GM12891 (cell line): ENCODE measurements at regions not wholly inside any gene's neighbourhood (a gene's known extent, or its start where the extent isn't known, plus 50 kb on each side); places are given as distances from the start of the nearest gene placed in this dataset.

Experiments
- DNase-seq: peaks from one replicate; pipeline ENCODE4 v3.0.0; 2011; ENCODE audit warnings: low spot score; ENCODE audit not compliant: insufficient read length
- FAIRE-seq: peaks from 2 replicates; lab custom pipeline; 2011; peaks lifted over from hg19 to GRCh38; lab: Jason Lieb, UNC
- PAX5 ChIP-seq: IDR thresholded peaks from 2 replicates; pipeline ENCODE4 v1.6.1; 2011; ENCODE audit warnings: low read length, moderate library complexity, mild to moderate bottlenecking; ENCODE audit not compliant: insufficient read depth, severe bottlenecking
- POLR2A ChIP-seq: IDR thresholded peaks from 2 replicates; pipeline ENCODE4 v1.6.1; 2011; ENCODE audit warnings: low read depth, low read length, control low read depth
- POLR2AphosphoS5 ChIP-seq: IDR thresholded peaks from 2 replicates; pipeline ENCODE4 v1.6.1; 2011; ENCODE audit warnings: low read depth, low read length, control low read depth
- POU2F2 ChIP-seq: IDR thresholded peaks from 2 replicates; pipeline ENCODE4 v1.6.1; 2011; ENCODE audit warnings: low read depth, mild to moderate bottlenecking, control low read depth, low read length, moderate library complexity
- SPI1 ChIP-seq: IDR thresholded peaks from 2 replicates; pipeline ENCODE4 v1.6.1; 2011; ENCODE audit warnings: low read depth, low read length, control low read depth
- TAF1 ChIP-seq: IDR thresholded peaks from 2 replicates; pipeline ENCODE4 v1.6.1; 2011; ENCODE audit warnings: low read depth, low read length, control low read depth

DNA sequence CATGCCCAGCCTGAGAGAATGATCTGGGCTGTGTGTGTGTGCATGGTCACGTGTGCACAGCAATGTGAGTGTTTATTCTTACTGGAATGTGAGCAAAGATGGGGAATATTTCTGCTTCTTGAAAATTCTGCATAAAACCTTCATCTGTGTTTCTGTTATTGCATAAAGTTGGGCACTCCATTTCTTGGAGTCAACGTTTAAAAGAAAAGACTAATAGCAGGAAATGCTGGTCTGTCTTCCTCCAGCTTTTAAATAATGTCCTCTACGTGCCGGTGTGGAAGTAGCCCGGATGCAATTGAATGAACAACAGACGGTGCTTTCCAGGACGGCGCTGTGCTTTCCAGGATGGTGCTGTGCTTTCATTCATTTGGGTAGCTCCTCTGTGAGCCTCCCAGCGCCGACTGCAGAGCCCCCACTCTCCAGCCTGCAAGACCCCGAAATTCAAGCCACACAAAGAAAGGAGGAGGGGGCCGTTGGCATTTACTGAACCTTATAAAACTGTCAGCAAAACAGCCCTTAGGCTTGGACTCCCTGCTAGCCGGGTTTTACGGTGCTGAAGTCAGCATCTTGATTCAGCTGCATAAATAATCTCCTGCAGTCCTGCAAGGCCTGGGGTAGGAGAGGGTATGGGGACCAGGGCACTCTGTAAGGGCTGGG, 158.2 kb upstream of the PRKCQ start:
- no peak for TF ChIP-seq PAX5
- TF ChIP-seq SPI1 = no peak
- FAIRE-seq = peak; percentile 40
- no peak for DNase-seq

DNA sequence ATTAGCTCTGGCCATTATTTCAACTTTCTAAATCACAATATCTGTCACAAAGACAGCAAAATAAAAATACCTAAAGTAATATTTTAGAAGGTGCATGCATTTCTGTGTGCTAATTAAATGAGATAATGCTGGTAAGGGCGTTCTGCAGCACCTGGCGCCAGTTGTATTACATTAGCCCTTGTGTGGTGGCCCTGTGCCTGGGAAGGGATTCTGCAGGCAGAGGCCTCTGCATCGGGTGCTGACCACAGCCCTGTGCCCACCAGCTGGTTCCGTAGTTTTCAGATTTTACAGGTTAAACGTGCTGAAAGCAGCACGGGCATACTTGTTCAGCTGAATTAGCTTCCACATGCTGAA, 157.7 kb upstream of the PRKCQ start:
- TF ChIP-seq PAX5 = no peak
- no peak for DNase-seq
- no peak for FAIRE-seq

DNA sequence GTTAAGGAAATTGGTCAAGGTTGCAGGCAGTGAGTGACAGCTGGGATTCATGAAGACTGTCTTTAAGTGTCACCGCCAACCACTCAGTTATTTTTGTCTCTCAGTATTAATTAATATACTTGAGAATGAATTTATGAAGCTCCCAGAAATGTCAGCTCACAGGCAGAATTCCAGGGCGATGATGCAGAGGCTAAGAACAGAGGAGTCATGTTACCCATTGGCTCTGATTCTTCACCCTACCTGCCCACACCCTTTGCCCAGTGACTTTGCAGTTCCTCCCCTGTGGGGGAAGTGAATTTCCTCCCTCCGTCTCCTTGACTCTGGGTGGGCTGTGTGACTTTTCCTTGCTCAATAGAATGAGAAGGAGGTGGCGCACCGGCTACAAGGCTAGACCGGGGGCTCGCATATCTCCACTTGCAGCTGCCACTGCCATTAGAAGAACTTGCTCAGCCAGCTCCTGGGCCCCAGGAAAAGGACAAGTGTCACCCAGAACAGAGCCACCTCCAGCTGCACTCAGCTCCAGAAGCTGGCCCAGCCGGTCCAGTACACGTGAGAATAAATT, 157.1 kb upstream of the PRKCQ start:
- FAIRE-seq = no peak
- DNase-seq = no peak
- no peak for TF ChIP-seq POLR2A
- no peak for TF ChIP-seq POLR2AphosphoS5
- no peak for TF ChIP-seq TAF1
- TF ChIP-seq SPI1 = no peak
- TF ChIP-seq POU2F2 = no peak
- TF ChIP-seq PAX5 = no peak

DNA sequence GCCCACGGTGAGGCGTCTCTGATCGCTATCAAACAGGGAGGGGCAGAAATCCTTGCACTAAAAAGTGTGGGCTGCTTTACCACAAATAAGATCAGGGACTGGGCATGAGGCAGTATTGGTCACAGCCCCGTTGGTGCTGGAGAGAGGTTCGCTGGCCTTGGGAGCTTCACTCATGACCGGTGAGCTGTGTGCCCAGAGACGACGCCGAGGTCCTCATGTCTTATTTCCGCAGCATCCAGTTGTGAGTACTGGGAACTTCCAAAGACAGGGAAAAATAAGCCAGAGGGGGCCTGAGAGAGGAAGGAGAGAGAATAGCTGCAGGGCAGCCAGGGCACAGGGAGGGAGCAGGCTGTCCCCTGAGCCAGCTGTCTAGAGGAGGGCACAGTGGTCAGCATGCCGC, 154.2 kb upstream of the PRKCQ start:
- no peak for DNase-seq
- TF ChIP-seq TAF1 (no peak), POLR2AphosphoS5 (no peak), SPI1 (no peak), POU2F2 (no peak), PAX5 (no peak), POLR2A (no peak)
- FAIRE-seq = no peak

DNA sequence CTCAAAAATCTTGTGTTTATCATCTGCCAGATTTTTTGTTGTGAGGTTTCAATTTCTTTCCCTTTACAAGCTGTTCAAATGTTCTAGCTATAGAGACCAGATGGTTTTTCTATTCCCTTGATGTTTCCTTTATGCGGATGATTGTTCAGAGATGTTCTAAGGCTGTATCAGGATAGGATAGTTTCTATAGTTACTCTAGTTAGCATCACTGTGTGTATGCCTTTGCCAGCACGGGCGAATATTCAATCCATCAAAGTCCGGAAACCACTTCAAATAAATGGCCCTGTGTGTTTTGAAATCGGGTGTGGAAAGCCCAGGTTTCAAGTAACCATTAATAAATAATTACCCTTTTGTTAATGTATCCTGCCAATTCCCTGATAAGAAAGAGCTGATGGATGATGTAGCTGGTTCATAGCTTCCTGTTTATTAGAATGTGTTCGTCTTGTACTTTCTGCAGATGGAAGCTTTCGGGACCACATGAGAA, 149.8 kb upstream of the PRKCQ start:
- TF ChIP-seq TAF1 = no peak
- FAIRE-seq = no peak

DNA sequence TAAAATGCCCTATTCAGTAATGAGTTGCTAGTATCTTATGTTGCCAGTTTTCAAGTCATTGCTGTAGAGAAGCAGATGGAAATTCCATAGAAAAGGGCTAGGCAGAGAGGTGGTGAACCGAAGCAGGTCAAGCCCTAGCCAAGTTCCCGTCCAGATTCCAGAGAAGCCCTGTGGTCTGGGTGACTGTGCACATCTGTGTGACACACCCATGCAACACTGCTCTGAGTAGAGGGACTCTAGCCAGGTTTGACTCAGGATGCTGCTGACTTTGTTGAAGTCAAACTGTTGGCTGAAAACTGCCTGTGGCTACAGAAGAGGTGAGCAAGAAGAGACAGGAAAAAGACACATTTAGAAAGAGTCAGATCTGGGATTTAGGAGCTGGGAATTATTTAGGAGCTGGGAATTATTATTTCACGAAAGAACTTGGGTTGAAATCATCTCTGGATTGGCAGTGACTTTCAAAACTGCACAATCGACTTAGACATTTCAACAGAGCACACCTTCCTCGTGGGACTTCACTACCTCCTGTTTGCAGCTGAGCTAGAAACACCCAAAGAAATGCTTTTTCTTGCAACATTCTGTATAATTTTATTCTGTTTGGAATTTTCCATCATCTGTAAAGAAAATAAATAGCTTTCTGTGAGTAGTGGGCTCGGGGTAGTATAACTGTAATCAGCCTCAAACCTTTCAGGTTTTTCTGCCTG, 149.1 kb upstream of the PRKCQ start:
- TF ChIP-seq POLR2AphosphoS5 = no peak
- no peak for TF ChIP-seq SPI1
- no peak for TF ChIP-seq TAF1
- no peak for TF ChIP-seq POU2F2
- no peak for TF ChIP-seq POLR2A
- no peak for TF ChIP-seq PAX5
- FAIRE-seq (no peak), DNase-seq (no peak)

More for the DNA sequence above, 149.8 kb upstream of the PRKCQ start:
- no peak for DNase-seq

DNA sequence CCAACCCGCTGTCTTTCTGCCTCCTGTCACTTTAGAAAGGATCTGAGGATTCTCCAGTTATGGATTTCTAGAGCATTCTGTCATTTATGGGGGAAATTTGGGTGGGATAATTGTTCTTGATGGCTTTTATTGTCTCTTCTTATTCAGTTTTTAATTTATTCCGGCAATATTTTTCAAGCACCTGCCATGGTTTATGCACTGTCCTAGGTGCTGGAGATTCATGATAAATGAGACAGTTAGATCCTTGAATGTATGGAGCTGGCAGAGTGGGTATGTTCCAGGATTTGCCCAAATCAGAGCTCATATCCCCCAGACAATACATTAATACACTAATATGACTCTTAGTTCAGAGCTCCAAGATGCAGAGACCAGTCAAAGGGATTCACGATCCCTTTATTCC, 146.8 kb upstream of the PRKCQ start:
- no peak for FAIRE-seq

DNA sequence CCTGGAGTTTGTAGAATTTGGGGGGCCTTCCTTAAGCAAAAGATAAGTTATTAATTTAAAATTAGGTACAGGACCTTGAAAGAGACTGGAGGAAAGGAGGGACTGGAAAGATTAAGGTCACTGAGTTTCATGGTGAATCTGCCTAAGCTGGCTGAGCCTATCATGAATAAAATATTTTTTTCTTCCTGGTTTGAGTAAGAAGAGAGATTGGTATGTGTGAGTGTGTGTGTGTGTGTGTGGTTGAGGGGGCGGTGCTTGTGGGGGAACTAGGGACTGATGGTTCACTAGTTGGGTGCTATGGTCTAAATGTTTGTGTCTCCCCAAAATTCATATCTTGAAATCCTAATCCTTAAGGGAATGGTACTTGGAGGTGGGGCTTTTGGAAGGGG, 142.5 kb upstream of the PRKCQ start:
- FAIRE-seq = no peak
- no peak for TF ChIP-seq TAF1
- no peak for TF ChIP-seq SPI1
- no peak for TF ChIP-seq POU2F2
- no peak for TF ChIP-seq POLR2AphosphoS5
- no peak for TF ChIP-seq POLR2A
- no peak for TF ChIP-seq PAX5

More for the DNA sequence above, 146.8 kb upstream of the PRKCQ start:
- DNase-seq = no peak
- TF ChIP-seq POLR2AphosphoS5 = no peak
- TF ChIP-seq SPI1 = no peak
- no peak for TF ChIP-seq TAF1
- no peak for TF ChIP-seq PAX5
- TF ChIP-seq POLR2A = no peak
- no peak for TF ChIP-seq POU2F2

DNA sequence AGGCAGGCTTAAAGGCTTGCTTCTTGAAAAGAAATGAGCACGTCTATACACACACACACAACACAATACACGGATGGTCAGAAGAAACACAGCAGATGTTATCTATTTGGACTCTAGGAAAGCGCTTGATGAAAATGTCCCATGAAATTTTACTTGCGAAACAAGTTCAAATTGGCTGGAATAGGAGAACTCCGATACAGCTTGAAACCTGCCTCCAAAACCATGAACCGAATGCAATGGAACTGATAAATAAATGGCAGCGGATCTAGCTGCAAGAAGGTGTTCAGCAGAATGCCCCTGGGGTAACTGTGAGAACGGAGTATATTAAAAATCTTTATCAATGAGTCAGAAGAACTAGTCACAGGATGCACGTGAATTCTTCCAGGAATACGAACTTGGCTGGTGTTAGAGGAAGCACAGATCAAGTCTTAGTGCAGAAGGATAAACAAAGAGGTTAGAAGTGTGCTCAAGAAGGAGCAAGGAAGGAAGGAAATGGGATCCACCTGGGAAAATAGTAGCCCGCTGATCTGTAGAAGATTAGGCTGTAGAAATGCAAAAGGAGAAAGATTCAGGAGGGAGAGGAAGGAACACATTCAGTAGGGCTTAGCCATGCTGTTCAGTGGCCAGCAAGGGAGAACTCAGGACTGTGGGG, 142.0 kb upstream of the PRKCQ start:
- DNase-seq = no peak
- TF ChIP-seq POLR2A = no peak
- TF ChIP-seq PAX5 = no peak
- no peak for TF ChIP-seq TAF1
- no peak for TF ChIP-seq SPI1
- no peak for TF ChIP-seq POU2F2
- no peak for FAIRE-seq

More for the DNA sequence above, 142.5 kb upstream of the PRKCQ start:
- DNase-seq = no peak

DNA sequence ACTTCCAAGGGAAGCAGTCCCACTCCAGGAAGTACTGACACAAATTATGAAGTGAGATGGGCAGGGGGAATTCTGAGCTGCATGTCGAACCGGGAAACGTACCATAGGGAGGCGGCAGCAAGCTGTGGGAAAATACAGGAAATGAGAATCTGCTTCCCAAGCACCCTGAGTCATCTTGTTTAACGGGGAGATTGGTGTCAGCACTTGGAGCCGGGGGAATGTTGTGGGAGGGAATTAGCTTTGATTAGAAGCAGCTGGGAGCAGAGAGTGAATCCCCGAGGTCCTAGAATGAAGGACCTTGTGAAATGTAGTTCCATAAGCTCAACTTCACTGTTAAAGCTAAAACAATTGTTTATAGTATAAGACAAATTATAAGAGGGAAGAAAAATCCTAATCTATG, 141.4 kb upstream of the PRKCQ start:
- DNase-seq (no peak), FAIRE-seq (no peak)
- TF ChIP-seq PAX5 (no peak), POLR2AphosphoS5 (no peak), POU2F2 (no peak), SPI1 (no peak), TAF1 (no peak), POLR2A (no peak)
